ENCODE measurements at regions not wholly inside any gene's neighbourhood (a gene's known extent, or its start where the extent isn't known, plus 50 kb on each side); places are given as distances from the start of the nearest gene placed in this dataset.
A peak's percentile ranks its signal among the peaks of the same experiment; 100 is the strongest.

GRCh38 chr14:71225113-71225512 lies 317.9 kb downstream of the PCNX1 start:
- intact Hi-C loops (cut with DNase I): no loop called here
- H3K27me3 ChIP-seq: no peaks in the 10 kb centered on the region

GRCh38 chr14:71228711-71229110 lies 321.5 kb downstream of the PCNX1 start:
- no peaks in the 10 kb centered on the region for H3K27me3 ChIP-seq
- TF ChIP-seq CTCF (IDR thresholded peaks at IDR 0.05) (no peak), POLR2A (IDR thresholded peaks at IDR 0.05) (no peak)
- no peaks in the 10 kb centered on the region for H3K36me3 ChIP-seq
- no peak overlapping the region for H3K27ac ChIP-seq
- ATAC-seq: no peak
- no peaks in the 10 kb centered on the region for H3K4me1 ChIP-seq
- intact Hi-C loops (cut with DNase I): no loop called here
- H3K9me3 ChIP-seq: no peaks in the 10 kb centered on the region
- H3K4me3 ChIP-seq: no peak overlapping the region
- no peak for DNase-seq
- 45% methylated on average over 2 of the region's 2 CpGs for WGBS (ENCODE audit: insufficient coverage, low coverage, low lambda C conversion rate, missing lambda C conversion rate)

More at GRCh38 chr14:71225113-71225512, 317.9 kb downstream of the PCNX1 start:
- H3K4me1 ChIP-seq: no peaks in the 10 kb centered on the region
- TF ChIP-seq CTCF (IDR thresholded peaks at IDR 0.05) (no peak), POLR2A (IDR thresholded peaks at IDR 0.05) (no peak)
- H3K27ac ChIP-seq: no peak overlapping the region
- H3K4me3 ChIP-seq: no peak overlapping the region
- no peaks in the 10 kb centered on the region for H3K36me3 ChIP-seq
- 29% methylated on average over 2 of the region's 2 CpGs for WGBS (ENCODE audit: insufficient coverage, low coverage, low lambda C conversion rate, missing lambda C conversion rate)
- no peak for DNase-seq
- H3K9me3 ChIP-seq: no peaks in the 10 kb centered on the region
- ATAC-seq: no peak

- no peaks in the 10 kb centered on the region for H3K27me3 ChIP-seq
- H3K36me3 ChIP-seq: no peaks in the 10 kb centered on the region
- no peak for TF ChIP-seq CTCF (IDR thresholded peaks at IDR 0.05)
- no peak for TF ChIP-seq POLR2A (IDR thresholded peaks at IDR 0.05)
- ATAC-seq (no peak), DNase-seq (no peak)
- intact Hi-C loops (cut with DNase I): no loop called here
- H3K27ac ChIP-seq: no peak overlapping the region
- H3K4me3 ChIP-seq: no peak overlapping the region
- no peaks in the 10 kb centered on the region for H3K9me3 ChIP-seq
- H3K4me1 ChIP-seq: no peaks in the 10 kb centered on the region
- 78% methylated on average over 7 of the region's 7 CpGs for WGBS (ENCODE audit: insufficient coverage, low coverage, low lambda C conversion rate, missing lambda C conversion rate)
Observed at GRCh38 chr14:71229875-71230274, 322.6 kb downstream of the PCNX1 start.

- no CpG with 5 or more reads among the region's 13 CpGs for WGBS (ENCODE audit: insufficient coverage, low coverage, low lambda C conversion rate, missing lambda C conversion rate)
- DNase-seq (no peak), ATAC-seq (peak in 1 of 4 donors; percentile 45)
- Histone ChIP-seq H3K36me3 (no peaks in the 10 kb centered on the region), H3K9me3 (no peaks in the 10 kb centered on the region), H3K27ac (no peak overlapping the region), H3K4me1 (no peaks in the 10 kb centered on the region), H3K4me3 (no peak overlapping the region), H3K27me3 (no peaks in the 10 kb centered on the region)
- intact Hi-C loops (cut with DNase I): no loop called here
- TF ChIP-seq POLR2A (IDR thresholded peaks at IDR 0.05): no peak
- TF ChIP-seq CTCF (IDR thresholded peaks at IDR 0.05): no peak
Observed at GRCh38 chr14:71230897-71231296, 323.6 kb downstream of the PCNX1 start.

All from right lobe of liver (tissue), 6 donors.